K562 (cell line): ENCODE measurements at regions not wholly inside any gene's neighbourhood (a gene's known extent, or its start where the extent isn't known, plus 50 kb on each side); places are given as distances from the start of the nearest gene placed in this dataset.

Source experiments
- ATAC-seq: fragments of 200-7000 bp; cut with Tn5 transposase; 3 replicates; pipeline ENCODE4 v1.9.1; 2020; ENCODE audit warnings: moderate library complexity
- BruUV-seq: library from RNA; stranded (reverse); fragments of 400-500 nt; replicated peaks from 2 replicates; lab custom pipeline; 2021; lab: Mats Ljungman, UMichigan
- CTCF ChIA-PET: fragments of 300-600 bp; formaldehyde crosslinking; extraction: SDS; loops from one replicate; lab custom pipeline; 2021; ENCODE audit warnings: low intra/inter-chr PET ratio; lab: Yijun Ruan, JAX
- POLR2A ChIA-PET: fragments of 300-600, 350-650 bp; sonication (Branson Sonifier 250); formaldehyde crosslinking; extraction: SDS; loops from one replicate; lab custom pipeline; 2021; ENCODE audit warnings: antibody characterized with exemption, inconsistent platforms; lab: Yijun Ruan, JAX
- DNase-seq, 4 experiments: peaks; one replicate each; pipeline versions ENCODE4 v3.0.0 to v3.0.0-alpha.2; 2011 to 2018; ENCODE audit warnings: low spot score in 3 of 4, mixed read lengths in 3 of 4; ENCODE audit errors: extremely low read depth in 1 of 4
- FAIRE-seq: peaks from 2 replicates; lab custom pipeline; 2011; peaks lifted over from hg19 to GRCh38; lab: Jason Lieb, UNC
- H2AFZ ChIP-seq: 2 replicates; pipeline ENCODE4 v1.6.0; 2011; ENCODE audit warnings: low read depth, low read length, control low read depth, inconsistent platforms
- H3K27ac ChIP-seq: fragments of 200-600 bp; 3 replicates; pipeline ENCODE4 v1.8.0; 2011; ENCODE audit warnings: low read depth, mild to moderate bottlenecking, control low read depth, inconsistent platforms, low read length, moderate library complexity, mixed read lengths; ENCODE audit errors: extremely low read depth
- H3K27me3 ChIP-seq, 2 experiments: fragments of 300-600 bp in 1 of 2; 2 replicates in 1 of 2; 3 replicates in 1 of 2; pipeline versions ENCODE4 v1.6.0 to v1.8.0; 2011; ENCODE audit warnings: inconsistent platforms in 2 of 2, low read length in 2 of 2, mild to moderate bottlenecking in 1 of 2, mixed read lengths in 1 of 2, moderate library complexity in 1 of 2; ENCODE audit not compliant: control insufficient read depth in 2 of 2, insufficient read depth in 2 of 2
- H3K36me3 ChIP-seq: fragments of 300-600 bp; 3 replicates; pipeline ENCODE4 v1.8.0; 2011; ENCODE audit warnings: mild to moderate bottlenecking, low read length, inconsistent platforms; ENCODE audit not compliant: control insufficient read depth, insufficient read depth
- H3K4me1 ChIP-seq, 2 experiments: fragments of 200-600 bp in 1 of 2; replicated peaks in 1 of 2; 2 replicates in 1 of 2; 3 replicates in 1 of 2; pipeline versions ENCODE4 v1.5.1 to v1.8.0; 2011; ENCODE audit warnings: inconsistent platforms in 2 of 2, low read length in 2 of 2, mild to moderate bottlenecking in 1 of 2, mixed read lengths in 1 of 2, moderate library complexity in 1 of 2; ENCODE audit not compliant: control insufficient read depth in 2 of 2, insufficient read depth in 2 of 2
- H3K4me2 ChIP-seq: 2 replicates; pipeline ENCODE4 v1.6.1; 2011; ENCODE audit warnings: low read length, control low read depth, inconsistent platforms, mixed read lengths; ENCODE audit not compliant: insufficient read depth
- H3K4me3 ChIP-seq: fragments of 200-600 bp; sonication (generic), shearing (Covaris generic); 2 replicates; pipeline ENCODE4 v1.5.1; 2016; ENCODE audit warnings: control low read depth, inconsistent platforms
- H3K79me2 ChIP-seq: fragments of 200-600 bp; 3 replicates; pipeline ENCODE4 v1.8.0; 2011; ENCODE audit warnings: low read length, inconsistent platforms; ENCODE audit not compliant: control insufficient read depth, insufficient read depth
- H3K9ac ChIP-seq, 2 experiments: 2 replicates each; pipeline versions ENCODE4 v1.6.0 to v1.6.1; 2011; ENCODE audit warnings: low read depth in 2 of 2, low read length in 2 of 2, control low read depth in 1 of 2, inconsistent platforms in 1 of 2, mild to moderate bottlenecking in 1 of 2, mixed read lengths in 1 of 2; ENCODE audit not compliant: insufficient read depth in 1 of 2
- H3K9me1 ChIP-seq: one replicate; pipeline ENCODE4 v1.6.0; 2011; ENCODE audit warnings: inconsistent platforms, mild to moderate bottlenecking, low read length, moderate library complexity; ENCODE audit not compliant: control insufficient read depth, insufficient read depth
- H3K9me3 ChIP-seq: replicated peaks from 2 replicates; pipeline ENCODE4 v1.5.1; 2011; ENCODE audit warnings: low read depth, low read length, inconsistent platforms; ENCODE audit not compliant: control insufficient read depth, insufficient read depth
- H4K20me1 ChIP-seq: replicated peaks from 2 replicates; pipeline ENCODE4 v1.6.1; 2011; ENCODE audit warnings: low read length, inconsistent platforms, mixed read lengths; ENCODE audit not compliant: control insufficient read depth, insufficient read depth
- BHLHE40 ChIP-seq: IDR thresholded peaks from 2 replicates; pipeline ENCODE4 v1.6.1; 2011; ENCODE audit warnings: low read length, improper control_type of control experiment
- DEAF1 ChIP-seq: fragments of 450-650 bp; formaldehyde crosslinking; IDR thresholded peaks from 2 replicates; pipeline ENCODE4 v1.4.0; 2020; ENCODE audit warnings: mild to moderate bottlenecking, moderate library complexity
- EGR1 ChIP-seq: fragments of 450-650 bp; conservative IDR thresholded peaks from 2 replicates; pipeline ENCODE4 v1.6.1; 2017; ENCODE audit warnings: mild to moderate bottlenecking
- ESRRA ChIP-seq: fragments of 450-650 bp; IDR thresholded peaks from 2 replicates; pipeline ENCODE4 v1.6.1; 2014; ENCODE audit warnings: low read depth, mild to moderate bottlenecking, moderate library complexity, borderline replicate concordance
- ILF3 ChIP-seq: fragments of 450-650 bp; IDR thresholded peaks from 2 replicates; pipeline ENCODE4 v1.6.1; 2018; ENCODE audit warnings: antibody characterized with exemption, mild to moderate bottlenecking, moderate library complexity, borderline replicate concordance
- KLF13 ChIP-seq: fragments of 450-650 bp; IDR thresholded peaks from 2 replicates; pipeline ENCODE4 v1.6.1; 2016; ENCODE audit warnings: missing genetic modification characterization, low read depth, mild to moderate bottlenecking, missing compliant biosample characterization, moderate library complexity, borderline replicate concordance
- NR2C2 ChIP-seq, 2 experiments: fragments of 200-800 bp in 1 of 2; sonication (Bioruptor generic) in 1 of 2; sonication (generic) in 1 of 2; formaldehyde crosslinking in 1 of 2; IDR thresholded peaks; 2 replicates each; pipeline versions ENCODE4 v1.6.1 to v1.8.0; 2016 to 2022; ENCODE audit warnings: mild to moderate bottlenecking in 1 of 2, missing compliant biosample characterization in 1 of 2, missing genetic modification characterization in 1 of 2, missing genetic modification reagents in 1 of 2
- THAP7 ChIP-seq: fragments of 250-450 bp; sonication (Bioruptor Pico); IDR thresholded peaks from 2 replicates; pipeline ENCODE4 v1.5.0; 2021
- ZFX ChIP-seq: sonication (generic); formaldehyde crosslinking; IDR thresholded peaks from 2 replicates; pipeline ENCODE4 v1.8.0; 2022; ENCODE audit warnings: mild to moderate bottlenecking, missing genetic modification reagents, moderate library complexity
- ZNF644 ChIP-seq: fragments of 200-800 bp; sonication (Bioruptor generic); IDR thresholded peaks from 2 replicates; pipeline ENCODE4 v1.6.1; 2016; ENCODE audit warnings: low read depth, missing genetic modification characterization, missing compliant biosample characterization
- WGBS: fragments of 100-300 bp; shearing (Covaris generic); methylation state at CpG from one replicate; pipeline ENCODE4 v1.1.6; 2016; ENCODE audit warnings: low coverage, mixed read lengths; ENCODE audit not compliant: insufficient coverage; ENCODE audit errors: missing lambda C conversion rate; 5-methylcytosine and 5-hydroxymethylcytosine counted together
- in situ Hi-C: fragments of 300-500 bp; cut with MboI; formaldehyde crosslinking; loops from 4 replicates; pipeline ENCODE4 v1.15.0; 2018; ENCODE audit warnings: inconsistent platforms, mixed read lengths
- intact Hi-C: fragments of 100-400 bp; cut with micrococcal nuclease; formaldehyde crosslinking; loops from 2 replicates; pipeline ENCODE4 v1.14.2; 2022

GRCh38 chr6:2608503-2608902, 142.2 kb downstream of the MYLK4 start:
- Histone ChIP-seq H3K79me2 (no peaks in the 10 kb centered on the region), H3K9me1 (no peaks in the 10 kb centered on the region), H2AFZ (no peak overlapping the region), H3K27ac (no peak overlapping the region), H3K4me2 (no peak overlapping the region), H3K9ac (no peak overlapping the region), H3K27me3 (peaks cover 21 to 22% of the 10 kb centered on the region in 2 experiments; a peak in 4 of 5 replicates), H3K36me3 (no peaks in the 10 kb centered on the region), H4K20me1 (no peaks in the 10 kb centered on the region), H3K4me1 (no peaks in the 10 kb centered on the region), H3K4me3 (no peak overlapping the region), H3K9me3 (no peaks in the 10 kb centered on the region)
- FAIRE-seq, result no peak
- intact Hi-C loops (no loop called here), in situ Hi-C loops (no loop called here)
- WGBS, result 1% methylated on average over 4 of the region's 4 CpGs
- no TSS peak for BruUV-seq
- ChIA-PET CTCF (no interaction called here), POLR2A (no interaction called here)
- no peak for DNase-seq
- no peak for ATAC-seq
- TF ChIP-seq NR2C2 (CRISPR knock-in tag; IDR thresholded peaks at IDR 0.05), result no peak
- TF ChIP-seq NR2C2 (tag; IDR thresholded peaks at IDR 0.05), result no peak
- TF ChIP-seq EGR1, result no peak
- TF ChIP-seq BHLHE40, result no peak
- TF ChIP-seq ZFX (CRISPR knock-in tag), result no peak
- no peak for TF ChIP-seq THAP7 (CRISPR knock-in tag)
- no peak for TF ChIP-seq ZNF644 (tag)
- no peak for TF ChIP-seq ESRRA
- no peak for TF ChIP-seq ILF3
- TF ChIP-seq KLF13, result no peak
- no peak for TF ChIP-seq DEAF1 (CRISPR knock-in tag)
